ENCODE measurements at regions not wholly inside any gene's neighbourhood (a gene's known extent, or its start where the extent isn't known, plus 50 kb on each side); places are given as distances from the start of the nearest gene placed in this dataset.

DNA sequence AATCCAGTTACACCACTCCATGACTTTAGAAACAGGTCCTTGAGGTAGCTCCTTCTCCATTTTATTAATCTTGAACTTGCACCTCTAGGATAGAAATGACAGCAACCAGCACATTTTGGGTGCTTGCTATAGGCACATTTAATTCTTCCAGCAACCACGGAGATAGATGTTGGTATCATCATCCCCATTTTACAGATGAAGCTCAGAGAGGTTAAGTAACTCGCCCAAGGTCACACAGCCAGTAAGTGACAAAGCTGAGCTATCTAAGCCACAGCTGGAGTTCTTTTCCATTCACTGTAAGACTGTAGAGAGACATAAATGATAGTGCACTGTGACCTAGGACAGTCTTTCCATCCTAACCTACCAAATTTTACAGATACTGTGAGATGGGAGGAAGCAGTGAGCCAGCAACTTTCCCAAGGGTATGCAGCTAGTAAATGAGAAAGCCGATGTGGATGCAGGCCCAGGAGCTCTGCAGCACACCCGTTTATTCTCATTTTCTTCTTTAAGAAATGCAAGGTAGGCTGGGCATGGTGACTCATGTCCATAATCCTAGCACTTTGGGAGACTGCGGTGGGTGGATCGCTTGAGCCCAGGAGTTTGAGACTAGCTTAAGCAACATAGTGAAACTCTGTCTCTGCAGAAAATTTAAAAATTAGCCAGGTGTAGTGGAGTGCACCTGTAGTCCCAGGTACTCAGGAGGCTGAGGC, 103.2 kb downstream of the TBX5 start:
- DNase-seq (ENCODE audit: low read depth): no peak
- in situ Hi-C loops (cut with HindIII; ENCODE audit: low pct_unique_long_range_greater_than_20kb, low sequenced_read_pairs): no loop called here

DNA sequence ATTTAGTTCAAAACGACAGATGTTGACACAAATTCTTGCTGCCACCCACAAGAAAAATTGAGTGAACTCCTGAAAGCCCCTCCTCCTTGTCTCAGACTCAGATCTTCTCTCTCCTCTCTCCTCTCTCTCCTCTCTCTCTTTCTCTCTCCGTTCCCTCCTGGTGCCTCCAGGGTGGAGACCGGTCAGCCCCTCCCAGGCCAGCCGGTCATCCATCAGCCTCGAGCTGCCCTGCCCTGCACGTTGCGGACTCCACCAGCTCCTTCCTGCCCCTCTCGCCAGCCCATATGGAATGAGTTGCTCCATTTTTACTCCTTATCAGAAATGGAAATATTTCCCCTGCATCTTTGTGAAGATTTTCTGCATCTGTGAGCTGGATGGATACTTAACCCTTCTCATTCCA, 103.8 kb downstream of the TBX5 start:
- in situ Hi-C loops (cut with HindIII; ENCODE audit: low pct_unique_long_range_greater_than_20kb, low sequenced_read_pairs): no loop called here
- no peak for DNase-seq (ENCODE audit: low read depth)

DNA sequence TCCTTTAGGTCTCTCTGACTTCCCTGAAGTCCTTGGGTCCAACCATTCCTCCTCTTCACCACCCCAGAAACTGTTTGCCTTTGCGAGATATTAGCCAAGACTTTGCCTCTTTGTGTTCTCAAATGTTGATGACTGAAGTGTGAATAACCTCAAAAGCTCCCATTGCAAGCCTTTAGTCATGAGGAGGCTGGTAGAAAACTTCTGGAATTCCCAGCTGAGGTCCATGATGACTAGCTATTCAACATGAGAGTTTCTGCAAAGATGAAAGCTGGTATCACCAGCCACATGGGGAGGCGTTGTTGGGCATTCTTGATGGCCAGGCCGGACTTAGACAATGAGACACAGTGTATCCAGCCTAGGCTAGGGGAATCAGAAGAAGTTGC, 111.7 kb downstream of the TBX5 start:
- no peak for DNase-seq (ENCODE audit: low read depth)
- in situ Hi-C loops (cut with HindIII; ENCODE audit: low pct_unique_long_range_greater_than_20kb, low sequenced_read_pairs): no loop called here

DNA sequence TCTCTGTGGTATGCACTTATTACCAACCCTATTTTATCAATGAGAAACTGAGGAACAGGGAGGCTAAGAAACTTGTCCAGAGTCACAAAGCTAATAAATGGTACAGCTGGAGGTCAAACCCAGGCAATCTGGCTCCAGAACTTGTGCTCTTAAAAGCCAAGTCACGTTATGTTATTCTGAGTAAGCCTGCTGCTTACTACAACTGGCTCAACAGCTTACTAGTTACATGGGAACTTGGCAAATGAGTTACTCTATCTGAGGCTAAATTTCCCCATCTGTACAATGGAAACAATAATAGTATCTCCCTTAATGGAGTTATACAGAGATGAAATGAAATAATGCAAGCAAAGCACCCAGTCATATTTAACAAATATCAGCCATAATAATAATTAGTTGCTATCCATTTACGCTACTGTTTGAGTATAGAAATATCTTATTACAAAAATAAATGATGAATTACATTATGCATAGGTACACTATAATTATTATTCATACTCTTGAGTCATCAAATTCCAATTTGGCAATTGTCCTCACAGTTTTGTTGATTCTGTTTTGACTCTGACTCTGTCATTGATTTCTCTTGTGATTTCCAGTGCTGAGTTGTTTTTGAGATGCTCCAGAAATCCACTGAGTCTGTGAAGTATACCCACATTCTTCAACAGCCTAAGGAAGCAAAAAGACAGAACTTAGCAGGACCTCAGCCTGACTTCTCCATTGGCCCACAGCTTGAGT, 112.2 kb downstream of the TBX5 start:
- in situ Hi-C loops (cut with HindIII; ENCODE audit: low pct_unique_long_range_greater_than_20kb, low sequenced_read_pairs): no loop called here
- no peak for DNase-seq (ENCODE audit: low read depth)

DNA sequence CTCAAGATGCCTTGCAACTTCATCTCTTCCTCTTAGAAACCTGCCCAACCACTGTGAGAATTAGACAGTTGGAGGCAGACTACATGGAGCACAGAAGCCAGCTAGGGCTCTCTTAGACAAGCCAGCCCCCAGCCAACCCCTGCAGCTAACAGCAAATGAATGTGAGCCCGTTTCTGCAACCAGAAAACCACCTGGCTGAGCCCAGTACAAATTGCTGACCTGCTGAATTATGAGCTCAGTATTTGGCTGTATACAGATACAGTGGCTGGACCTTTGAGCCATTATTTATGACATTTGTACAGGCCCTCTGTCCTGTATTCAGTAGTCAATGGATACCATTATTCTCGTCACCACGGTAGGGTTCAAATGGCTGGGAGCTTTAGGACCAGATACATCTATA, 112.9 kb downstream of the TBX5 start:
- no peak for DNase-seq (ENCODE audit: low read depth)
- in situ Hi-C loops (cut with HindIII; ENCODE audit: low pct_unique_long_range_greater_than_20kb, low sequenced_read_pairs): no loop called here

DNA sequence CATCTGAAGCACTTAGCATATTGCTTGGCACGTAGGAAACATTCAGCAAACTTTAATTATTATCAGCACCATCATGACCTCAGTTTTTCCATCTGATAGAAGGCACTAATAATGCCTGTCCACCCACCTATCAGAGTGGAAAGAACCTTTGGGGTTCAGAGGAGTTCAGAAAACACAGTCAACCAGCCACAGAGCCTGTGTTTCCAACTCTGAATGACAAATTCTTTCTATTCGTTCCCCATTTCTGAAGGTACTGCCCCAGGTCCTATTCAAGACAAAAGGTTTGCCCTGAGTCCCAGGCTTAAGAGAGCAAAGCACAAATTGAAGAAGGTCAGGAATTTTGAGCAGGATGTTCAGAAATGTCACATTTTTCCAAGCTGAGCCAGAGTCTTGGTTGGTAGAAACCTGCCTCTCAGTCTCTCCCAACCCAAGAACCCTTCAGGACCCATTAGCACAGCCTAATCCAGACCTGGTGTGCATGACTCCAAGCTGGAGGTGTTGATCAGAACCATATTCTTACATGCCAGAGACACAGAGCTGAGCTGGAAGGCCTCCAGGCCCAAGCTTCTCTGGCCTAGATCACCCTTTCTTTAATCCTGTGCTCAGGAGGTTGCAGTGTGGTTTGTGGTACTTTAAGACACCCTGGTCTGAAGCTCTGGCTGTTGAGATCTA, 114.4 kb downstream of the TBX5 start:
- DNase-seq (ENCODE audit: low read depth): no peak
- in situ Hi-C loops (cut with HindIII; ENCODE audit: low pct_unique_long_range_greater_than_20kb, low sequenced_read_pairs): no loop called here

DNA sequence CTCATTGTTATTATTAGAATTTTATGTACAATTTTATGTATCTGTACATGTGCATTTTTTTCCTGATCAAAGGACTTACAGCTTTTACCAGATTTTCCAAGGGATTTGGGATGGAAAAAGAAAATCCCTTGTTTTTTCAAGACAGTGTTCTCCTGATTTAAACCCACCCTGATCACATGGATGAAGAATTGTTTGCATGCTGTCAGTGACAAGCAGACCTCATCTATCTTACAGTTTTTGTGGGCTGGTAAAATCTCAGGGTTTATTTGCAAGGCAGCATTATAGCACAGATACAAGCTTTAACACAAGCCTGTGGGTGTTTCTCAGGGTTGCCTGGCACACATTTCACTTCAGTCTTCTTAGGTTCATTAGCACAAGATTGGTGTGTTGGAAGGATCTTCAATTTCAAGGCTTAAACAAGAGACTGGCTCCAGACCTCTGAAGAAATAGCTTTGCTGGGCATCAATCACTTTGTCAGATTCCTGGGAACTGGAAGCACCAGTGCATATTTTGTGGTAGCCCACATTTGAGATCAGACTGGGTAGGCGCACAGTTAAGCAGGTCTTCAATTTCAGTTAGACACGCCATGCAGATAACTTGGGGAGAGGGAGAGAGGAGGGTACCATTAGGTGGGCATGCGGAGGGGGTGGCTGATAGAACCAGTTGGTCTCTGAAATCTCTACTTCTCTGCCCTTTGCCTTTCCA, 118.0 kb downstream of the TBX5 start:
- in situ Hi-C loops (cut with HindIII; ENCODE audit: low pct_unique_long_range_greater_than_20kb, low sequenced_read_pairs): no loop called here
- no peak for DNase-seq (ENCODE audit: low read depth)

DNA sequence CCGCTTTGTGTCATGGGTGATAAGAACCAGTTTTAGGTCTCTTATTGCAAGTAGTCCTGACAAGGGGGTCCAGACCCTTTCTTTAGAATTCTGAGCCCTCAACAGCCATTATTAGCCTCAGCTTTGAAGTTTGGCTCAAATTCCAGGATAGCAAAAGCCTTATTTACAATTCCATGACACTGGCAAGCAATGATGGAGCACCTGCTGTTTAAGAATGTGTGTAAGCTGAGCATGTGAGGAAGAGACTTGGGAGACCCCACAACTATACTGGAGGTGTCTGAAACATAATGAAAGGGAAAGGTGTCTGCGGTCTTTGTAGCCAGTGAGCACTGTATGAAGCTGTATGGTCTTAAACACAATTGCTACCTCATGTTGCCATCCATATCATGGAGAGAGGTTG, 119.8 kb downstream of the TBX5 start:
- in situ Hi-C loops (cut with HindIII; ENCODE audit: low pct_unique_long_range_greater_than_20kb, low sequenced_read_pairs): no loop called here

DNA sequence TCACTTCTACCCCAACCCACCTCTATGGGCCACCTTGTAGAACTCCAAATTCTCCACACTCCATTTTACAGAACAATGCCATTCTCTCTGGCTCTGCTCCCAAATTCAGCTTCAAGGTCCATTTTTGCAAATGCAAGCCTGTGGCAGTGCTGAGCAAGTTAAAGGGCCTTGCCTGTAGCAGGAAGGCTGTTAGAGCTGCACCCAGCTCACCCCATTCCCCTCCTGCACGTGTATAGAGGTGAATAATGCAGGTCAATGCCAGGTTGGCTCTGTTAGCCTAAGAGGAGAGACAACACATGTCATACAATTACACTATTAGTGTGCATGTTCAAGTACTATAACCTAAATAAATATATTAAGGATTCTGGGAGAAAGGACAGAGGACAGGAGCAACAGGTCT, 120.4 kb downstream of the TBX5 start:
- in situ Hi-C loops (cut with HindIII; ENCODE audit: low pct_unique_long_range_greater_than_20kb, low sequenced_read_pairs): no loop called here
- no peak for DNase-seq (ENCODE audit: low read depth)

More for the DNA sequence above, 119.8 kb downstream of the TBX5 start:
- no peak for DNase-seq (ENCODE audit: low read depth)

DNA sequence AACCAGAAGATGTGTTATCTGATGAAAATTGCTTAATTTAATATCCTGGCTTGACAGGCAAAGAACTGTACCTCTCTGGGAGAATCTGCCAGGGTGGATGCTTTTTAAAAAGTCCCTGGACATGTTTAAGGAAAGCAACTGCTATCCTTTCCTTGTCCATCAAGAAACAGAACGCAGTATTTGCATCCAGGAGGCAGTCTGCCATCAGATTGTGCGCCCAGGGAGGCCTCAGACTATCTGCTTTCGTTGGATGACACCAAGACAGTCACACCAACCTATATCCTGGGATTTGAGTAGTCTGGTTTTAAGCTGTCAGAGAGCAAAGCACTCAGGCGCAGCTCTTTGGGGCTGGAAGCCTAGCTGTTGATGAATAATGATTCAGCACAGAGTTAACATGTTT, 121.9 kb downstream of the TBX5 start:
- no peak for DNase-seq (ENCODE audit: low read depth)
- in situ Hi-C loops (cut with HindIII; ENCODE audit: low pct_unique_long_range_greater_than_20kb, low sequenced_read_pairs): no loop called here

DNA sequence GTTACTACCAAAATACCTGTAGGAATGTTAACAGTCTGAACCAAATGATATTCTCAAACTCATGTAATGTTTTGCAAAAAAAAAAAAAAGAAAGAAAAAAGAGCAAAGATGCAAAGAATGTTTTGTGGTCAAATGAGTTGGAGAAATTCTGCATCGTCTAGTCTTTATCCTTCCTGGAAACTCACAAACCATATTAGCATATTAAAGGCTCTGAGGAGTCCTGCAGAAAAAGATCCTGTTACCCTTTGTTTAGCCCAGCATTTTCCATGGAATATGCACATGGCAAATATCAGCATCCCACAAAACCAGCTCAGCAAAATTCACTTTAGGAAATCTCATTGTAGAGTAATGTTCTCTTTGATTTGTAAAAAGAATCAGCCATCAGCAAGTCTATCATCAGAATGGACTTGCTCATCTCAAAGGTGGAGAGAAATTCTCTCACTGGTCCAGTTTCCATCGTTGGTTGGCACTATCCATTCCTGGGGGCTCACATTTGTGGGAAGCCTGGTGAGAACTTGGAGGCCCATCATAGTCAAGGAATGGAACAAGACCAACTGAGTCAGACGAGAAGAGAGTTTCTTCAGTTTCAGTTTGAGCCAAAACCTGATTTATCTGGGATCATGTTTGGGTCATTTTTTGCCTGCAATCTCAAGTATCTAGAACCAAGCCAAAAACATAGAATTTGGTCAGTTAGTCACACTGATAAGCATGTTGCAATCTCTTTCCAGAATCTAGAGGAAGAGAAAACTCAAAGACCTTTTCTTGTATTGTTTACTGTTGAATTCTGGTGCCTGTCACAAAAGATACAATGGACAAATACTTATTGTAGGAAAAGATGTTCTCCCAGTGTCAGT, 129.8 kb downstream of the TBX5 start:
- in situ Hi-C loops (cut with HindIII; ENCODE audit: low pct_unique_long_range_greater_than_20kb, low sequenced_read_pairs): no loop called here
- no peak for DNase-seq (ENCODE audit: low read depth)

DNA sequence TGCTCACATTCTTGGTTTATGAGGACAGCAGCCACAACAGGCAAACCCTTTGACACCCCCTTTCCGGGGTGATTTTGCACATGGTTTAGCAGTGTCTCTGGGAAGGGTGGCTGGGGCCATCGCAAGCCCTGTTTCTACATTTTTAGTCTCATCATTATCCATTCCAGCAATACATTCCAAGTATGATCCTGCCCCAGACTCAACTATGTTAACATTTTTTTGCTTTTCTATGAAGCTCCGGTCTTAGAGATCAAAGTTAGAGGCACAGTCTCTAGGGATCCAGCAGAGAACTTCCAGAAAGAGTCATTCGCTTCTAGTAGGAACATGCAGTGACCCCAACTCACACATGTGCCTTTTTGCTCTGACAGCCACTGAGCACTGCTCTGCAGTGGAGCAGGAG, 130.9 kb downstream of the TBX5 start:
- in situ Hi-C loops (cut with HindIII; ENCODE audit: low pct_unique_long_range_greater_than_20kb, low sequenced_read_pairs): no loop called here

DNA sequence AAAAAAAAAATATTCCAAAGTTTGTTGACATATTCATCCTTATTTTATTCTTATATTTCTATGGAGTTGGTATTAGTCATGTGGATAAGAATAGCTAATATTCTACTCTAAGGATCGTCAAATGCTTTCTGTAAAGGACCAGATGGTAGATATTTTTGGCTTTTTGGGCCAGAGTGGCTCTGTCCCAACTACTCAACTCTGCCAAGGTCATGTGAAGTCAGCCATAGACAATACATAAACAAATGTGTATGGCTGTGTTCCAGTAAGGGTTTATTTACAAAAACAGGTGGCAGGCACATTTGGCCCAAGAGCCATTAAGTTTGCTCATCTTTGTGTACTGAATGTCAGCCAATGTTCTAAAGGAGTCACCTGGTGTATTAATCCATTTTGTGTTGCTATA, 131.8 kb downstream of the TBX5 start:
- no peak for DNase-seq (ENCODE audit: low read depth)
- in situ Hi-C loops (cut with HindIII; ENCODE audit: low pct_unique_long_range_greater_than_20kb, low sequenced_read_pairs): no loop called here

More for the DNA sequence above, 130.9 kb downstream of the TBX5 start:
- DNase-seq (ENCODE audit: low read depth): no peak

DNA sequence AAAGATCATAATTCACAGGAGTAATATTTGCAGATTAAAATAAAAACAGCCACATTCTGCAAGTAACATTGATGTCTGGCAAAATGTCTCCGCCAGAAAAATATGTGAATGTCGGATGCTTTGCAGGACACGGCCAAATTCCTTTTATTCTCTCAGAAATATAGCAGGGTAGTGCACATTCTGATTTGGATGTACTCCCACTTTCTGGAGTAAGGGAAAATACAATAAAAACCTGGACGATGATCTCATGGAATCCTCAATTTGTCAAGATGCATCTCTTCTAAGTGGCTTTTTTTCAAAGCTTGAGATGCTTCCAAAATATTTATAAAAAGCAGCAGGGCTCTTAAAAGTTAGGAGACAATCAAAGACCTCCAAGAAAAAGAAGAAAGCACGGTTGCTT, 133.3 kb downstream of the TBX5 start:
- in situ Hi-C loops (cut with HindIII; ENCODE audit: low pct_unique_long_range_greater_than_20kb, low sequenced_read_pairs): no loop called here
- no peak for DNase-seq (ENCODE audit: low read depth)

DNA sequence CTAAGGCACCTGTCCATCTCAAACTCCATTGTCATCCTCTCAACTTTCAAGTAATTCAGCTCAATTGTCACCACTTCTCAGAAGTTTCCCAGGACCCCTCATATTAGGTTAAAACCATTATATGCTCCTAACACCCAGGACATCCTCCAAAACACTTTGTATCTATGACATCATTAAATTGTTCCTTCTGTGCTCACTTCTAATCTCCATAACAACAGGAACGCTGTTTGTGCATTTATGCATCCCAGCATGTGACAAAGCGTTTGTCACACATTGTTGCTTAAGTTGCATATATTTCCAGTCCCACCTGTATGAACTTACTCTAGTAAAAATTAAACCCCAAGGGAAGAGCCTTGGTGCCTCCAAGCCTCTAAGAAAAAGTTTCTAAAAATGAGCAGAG, 133.9 kb downstream of the TBX5 start:
- no peak for DNase-seq (ENCODE audit: low read depth)
- in situ Hi-C loops (cut with HindIII; ENCODE audit: low pct_unique_long_range_greater_than_20kb, low sequenced_read_pairs): no loop called here

DNA sequence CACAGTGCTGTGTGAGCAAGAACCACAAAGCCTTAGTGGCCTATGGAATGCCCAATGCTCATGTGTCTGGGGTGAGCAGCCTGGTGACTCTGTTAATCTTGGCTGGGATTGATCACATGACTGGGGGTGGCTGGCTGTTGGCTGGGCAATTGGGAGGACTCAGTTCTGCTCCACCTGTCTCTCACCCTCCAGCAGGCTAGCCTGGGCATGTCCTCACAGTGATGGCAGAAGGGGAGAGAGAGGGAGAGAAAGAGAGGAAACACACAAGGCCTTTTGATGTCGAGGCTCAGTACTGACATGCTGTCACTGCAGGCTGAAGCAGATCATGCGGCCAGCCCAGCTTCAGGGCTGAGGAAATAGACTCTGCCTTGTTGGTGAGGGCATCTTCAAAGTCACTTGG, 136.8 kb downstream of the TBX5 start:
- in situ Hi-C loops (cut with HindIII; ENCODE audit: low pct_unique_long_range_greater_than_20kb, low sequenced_read_pairs): no loop called here
- peak; percentile 3 for DNase-seq (ENCODE audit: low read depth)

DNA sequence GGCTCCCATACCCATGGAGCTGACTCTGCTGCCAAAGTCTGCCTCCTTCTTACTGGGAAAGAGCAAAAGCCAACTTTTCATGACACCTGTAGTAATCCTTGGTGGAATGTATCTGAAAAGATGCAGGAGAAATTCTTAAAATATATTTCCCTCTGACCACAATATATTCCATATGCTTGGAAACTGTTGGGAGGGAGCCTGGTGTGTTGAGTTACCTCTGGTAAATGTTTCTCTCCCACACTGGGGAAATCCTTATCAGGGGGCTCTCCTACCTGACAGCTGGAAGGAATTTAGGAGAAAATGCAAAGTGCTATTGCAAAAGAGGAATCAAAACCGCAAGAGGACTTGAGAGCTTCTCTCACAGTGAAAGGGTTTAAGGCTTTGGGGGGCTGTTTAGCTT, 139.4 kb downstream of the TBX5 start:
- in situ Hi-C loops (cut with HindIII; ENCODE audit: low pct_unique_long_range_greater_than_20kb, low sequenced_read_pairs): no loop called here
- DNase-seq (ENCODE audit: low read depth): no peak

DNA sequence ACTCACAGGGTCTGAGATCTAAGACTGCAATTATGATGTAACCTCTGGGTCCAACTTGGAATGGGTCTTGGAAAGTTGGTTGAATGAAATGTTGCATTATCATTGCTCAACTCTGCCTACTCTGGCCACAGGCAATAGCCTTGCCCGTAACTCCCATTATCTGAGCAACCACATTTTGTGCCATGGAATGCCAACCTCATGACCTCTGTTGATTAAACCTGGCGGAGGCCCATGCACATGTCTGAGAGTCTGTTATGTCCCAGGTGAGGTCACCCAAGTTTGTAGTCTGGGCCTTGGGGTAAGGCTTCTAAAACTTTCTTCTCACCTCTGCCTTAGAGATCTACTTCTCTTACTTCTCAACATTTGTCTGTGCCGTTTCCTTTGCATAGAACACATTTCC, 140.9 kb downstream of the TBX5 start:
- DNase-seq (ENCODE audit: low read depth): no peak
- in situ Hi-C loops (cut with HindIII; ENCODE audit: low pct_unique_long_range_greater_than_20kb, low sequenced_read_pairs): no loop called here
